ENCODE measurements at regions not wholly inside any gene's neighbourhood (a gene's known extent, or its start where the extent isn't known, plus 50 kb on each side); places are given as distances from the start of the nearest gene placed in this dataset.

- TF ChIP-seq GLI4 (tag by site-specific recombination; IDR thresholded peaks at IDR 0.05) (no peak), ZNF24 (tag by site-specific recombination; IDR thresholded peaks at IDR 0.05) (peak; percentile 66), SCRT2 (tag by site-specific recombination; IDR thresholded peaks at IDR 0.05) (no peak), ZIC2 (tag by site-specific recombination; IDR thresholded peaks at IDR 0.05) (peak; percentile 79), ZNF341 (tag by site-specific recombination; IDR thresholded peaks at IDR 0.05; ENCODE audit: low read depth) (peak; percentile 99), KLF10 (tag by site-specific recombination; IDR thresholded peaks at IDR 0.05) (peak; percentile 15; the same call in 1 of the 2 replicates), OSR2 (tag by site-specific recombination; IDR thresholded peaks at IDR 0.05) (peak; percentile 92), INSM2 (tag by site-specific recombination; IDR thresholded peaks at IDR 0.05) (peak; percentile 79), ZBTB8A (tag by site-specific recombination; IDR thresholded peaks at IDR 0.05) (peak; percentile 79), ZNF184 (tag by site-specific recombination; IDR thresholded peaks at IDR 0.05) (peak; percentile 76; the same call in 1 of the 2 replicates), ZNF398 (tag by site-specific recombination; IDR thresholded peaks at IDR 0.05) (peak; percentile 91), ZNF692 (tag by site-specific recombination; IDR thresholded peaks at IDR 0.05) (peak; percentile 76), ZNF366 (tag by site-specific recombination; conservative IDR thresholded peaks at IDR 0.05) (peak; percentile 75), GFI1B (tag by site-specific recombination; IDR thresholded peaks at IDR 0.05) (no peak; the same call in 1 of the 2 replicates), SP3 (tag by site-specific recombination; IDR thresholded peaks at IDR 0.05) (peak; percentile 82), ZNF37A (tag by site-specific recombination; IDR thresholded peaks at IDR 0.05) (peak; percentile 56; the same call in 1 of the 2 replicates), IKZF3 (tag by site-specific recombination; IDR thresholded peaks at IDR 0.05) (peak; percentile 67; the same call in 1 of the 2 replicates), ZNF157 (tag by site-specific recombination; IDR thresholded peaks at IDR 0.05) (no peak), ZNF704 (tag by site-specific recombination; IDR thresholded peaks at IDR 0.05) (no peak), ZFP69B (tag by site-specific recombination; IDR thresholded peaks at IDR 0.05) (no peak), ZBTB48 (tag by site-specific recombination; IDR thresholded peaks at IDR 0.05) (peak; percentile 94), ZNF221 (tag by site-specific recombination; IDR thresholded peaks at IDR 0.05; ENCODE audit: borderline replicate concordance) (no peak)
Observed at GRCh38 chr6:37102299-37103168, 67.4 kb upstream of the PIM1 start (continued).
